NCI-H128 (cell line): ENCODE measurements at regions not wholly inside any gene's neighbourhood (a gene's known extent, or its start where the extent isn't known, plus 50 kb on each side); places are given as distances from the start of the nearest gene placed in this dataset.
"Not testable (repeated sequence)": the region's sequence is repeated elsewhere in the genome, so short reads cannot be mapped to it uniquely, and the experiment has no call there.

Experiments used
- DNase-seq: peaks from one replicate; lab custom pipeline; 2025; ENCODE audit not compliant: unreplicated experiment; lab: John Stamatoyannopoulos, UW

DNA sequence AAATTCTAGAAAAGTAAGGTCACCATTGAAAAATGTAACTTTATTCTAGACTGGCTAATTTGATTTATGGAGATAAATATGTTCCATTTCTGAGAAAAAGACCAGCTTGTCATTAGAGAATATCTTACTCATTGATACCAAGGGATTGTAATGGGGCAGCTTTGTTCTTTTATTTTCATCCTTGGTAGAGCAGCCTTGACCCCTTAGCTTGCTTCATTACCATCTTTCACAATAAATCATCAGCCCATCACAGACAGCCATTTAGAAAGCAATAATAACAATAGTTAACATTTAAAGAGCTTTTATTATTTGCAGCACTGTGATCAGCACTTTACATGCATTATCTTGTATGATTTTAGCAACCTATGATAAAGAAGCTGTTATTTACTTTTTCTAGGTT is 253.6 kb downstream of the C3orf38 start:
- no peak for DNase-seq

DNA sequence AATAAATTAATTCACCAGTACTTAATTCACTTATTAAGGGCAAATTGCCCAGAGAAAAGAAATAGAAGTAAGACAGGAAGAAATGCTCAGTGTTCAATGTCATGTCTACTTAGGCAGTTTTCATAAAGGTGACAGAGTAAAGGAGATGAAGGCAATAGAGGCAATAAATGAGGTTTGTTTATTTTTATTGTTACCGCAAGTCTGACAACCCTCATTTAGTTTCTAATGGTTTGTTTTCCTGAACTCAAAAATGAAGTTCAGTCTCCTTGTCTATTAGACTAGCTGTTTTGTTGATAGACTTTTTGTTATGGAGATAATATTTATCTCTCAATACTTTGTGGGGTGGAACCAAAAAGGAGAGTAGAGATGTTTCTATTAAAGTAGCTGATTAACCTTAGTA is 258.3 kb downstream of the C3orf38 start:
- DNase-seq, result no peak

DNA sequence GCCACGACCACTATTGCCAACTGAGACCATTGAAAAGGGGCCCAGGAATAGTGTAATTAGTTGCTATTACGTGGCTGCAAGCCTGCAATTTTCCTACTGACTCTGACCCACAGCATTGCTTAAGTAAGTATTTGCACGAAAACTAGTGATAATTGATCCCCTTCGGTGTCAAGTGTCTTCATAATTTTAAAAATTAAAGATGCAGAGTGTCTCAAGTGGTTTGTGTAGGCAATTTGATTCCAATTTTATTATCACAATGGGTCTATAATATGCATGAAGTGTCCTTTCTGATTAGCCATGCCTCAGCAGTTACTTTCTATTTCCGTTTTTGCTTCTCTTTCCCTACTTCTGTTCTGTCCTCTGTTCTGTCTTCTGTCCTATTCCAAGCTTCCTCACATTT is 259.2 kb downstream of the C3orf38 start:
- no peak for DNase-seq

DNA sequence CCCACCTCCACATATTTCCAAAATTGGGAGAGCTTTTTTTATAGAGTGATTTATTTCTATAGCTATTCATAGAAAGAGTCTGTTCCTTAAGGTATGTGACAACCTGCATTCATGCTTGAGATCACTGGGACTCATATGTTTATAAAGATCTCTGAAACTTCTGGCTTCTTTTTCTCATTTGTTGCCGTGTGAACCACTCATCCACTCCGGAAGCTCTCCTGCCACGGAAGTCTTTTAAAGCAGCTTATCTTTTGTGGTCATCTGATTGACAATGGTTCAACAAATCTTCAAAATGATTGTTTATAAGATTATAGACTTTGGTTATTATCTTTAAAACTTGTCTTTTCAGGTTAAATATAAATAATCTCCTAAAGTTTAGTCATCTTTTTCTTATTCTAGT is 260.5 kb downstream of the C3orf38 start:
- no peak for DNase-seq

DNA sequence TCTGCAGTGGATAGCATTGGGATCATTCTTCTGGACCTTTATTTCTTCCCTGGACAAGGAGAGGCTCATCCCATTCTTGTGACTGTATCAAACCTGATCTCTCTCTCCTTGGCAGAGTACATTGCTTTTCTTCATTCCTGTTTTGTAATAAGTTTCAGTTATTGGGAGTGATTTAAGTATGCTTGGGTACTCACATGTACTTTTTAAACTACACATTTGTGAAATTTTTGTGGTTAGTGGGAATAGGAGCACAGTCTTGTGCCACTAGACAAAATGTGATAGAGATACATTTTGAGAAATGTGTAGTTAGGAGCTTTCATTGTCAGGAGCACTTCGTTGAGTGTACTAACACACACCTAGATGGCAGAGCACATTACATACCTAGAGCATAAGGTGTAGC is 262.6 kb downstream of the C3orf38 start:
- no peak for DNase-seq

DNA sequence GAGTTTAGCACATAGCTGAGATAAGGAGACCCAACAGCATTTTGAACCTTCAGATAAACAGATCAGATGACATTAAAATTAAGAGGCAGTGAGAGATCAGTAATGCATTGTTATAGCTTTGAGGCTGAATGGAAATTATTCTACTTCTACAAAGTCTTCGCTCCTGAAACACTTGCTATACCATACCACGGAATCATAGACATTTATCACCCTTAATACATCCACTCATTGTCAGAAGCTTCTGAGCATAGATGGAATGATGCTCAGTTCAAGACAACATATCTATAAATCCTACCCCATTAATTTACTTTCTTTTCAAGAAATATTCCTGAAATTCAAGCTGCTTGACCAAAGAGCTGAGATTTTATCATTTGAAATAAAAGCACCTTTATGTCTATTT is 266.7 kb downstream of the C3orf38 start:
- no peak for DNase-seq

DNA sequence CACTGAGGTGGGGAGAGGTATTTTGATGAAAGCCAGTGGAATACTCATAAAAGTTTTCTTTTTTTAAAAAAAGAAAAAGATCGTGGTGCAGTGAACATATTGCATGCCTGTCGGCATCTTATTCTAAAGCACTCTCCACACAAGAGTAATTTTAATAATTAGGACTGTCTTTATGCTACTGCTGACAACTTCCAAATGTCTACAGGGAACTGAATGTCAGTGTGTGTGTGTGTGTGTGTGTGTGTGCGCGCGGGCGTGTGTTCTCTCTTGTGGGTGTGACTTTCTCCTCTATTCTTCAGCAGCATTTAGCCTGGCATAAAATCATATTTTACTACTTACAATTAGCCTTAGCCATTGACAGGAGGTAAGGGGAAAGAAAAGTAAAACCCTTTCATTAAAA is 268.5 kb downstream of the C3orf38 start:
- no peak for DNase-seq

DNA sequence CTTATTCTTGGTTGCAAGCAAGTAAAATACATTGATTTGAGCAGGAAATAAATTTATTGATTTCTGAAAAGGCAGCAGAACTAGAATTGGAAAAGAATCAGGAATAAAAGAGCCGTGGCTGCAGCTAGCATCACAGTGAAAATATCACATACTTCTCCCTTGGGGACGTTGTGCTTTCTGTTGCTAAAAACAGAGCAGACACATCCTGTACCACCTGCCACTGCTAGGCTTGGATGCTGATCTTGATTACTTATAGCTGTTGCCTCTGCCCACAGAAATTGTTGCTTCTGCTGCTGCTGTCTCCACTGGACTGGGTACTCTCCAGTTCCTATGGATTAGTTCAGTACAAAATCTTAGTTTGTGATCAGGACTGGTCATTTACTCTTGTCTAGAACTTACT is 283.8 kb downstream of the C3orf38 start:
- no peak for DNase-seq

DNA sequence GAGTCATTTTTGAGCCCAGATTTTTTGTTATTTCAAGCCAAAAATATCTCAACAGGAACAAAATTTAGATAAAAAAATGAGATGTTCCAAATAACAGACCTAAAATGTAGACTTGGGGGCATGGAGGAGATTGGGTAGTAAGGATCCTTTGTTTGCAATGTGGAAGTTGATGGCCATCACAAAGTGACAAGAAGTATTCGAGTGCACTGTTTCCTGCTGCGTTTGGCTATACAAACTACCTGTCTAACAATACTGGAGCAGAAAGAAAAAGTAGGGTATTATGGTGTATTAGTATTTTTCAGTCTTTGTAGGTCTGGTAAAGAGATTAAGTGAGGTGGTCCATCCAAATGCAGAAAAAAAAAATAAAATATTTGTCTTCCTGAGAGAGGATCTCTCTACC is 284.2 kb downstream of the C3orf38 start:
- no peak for DNase-seq

DNA sequence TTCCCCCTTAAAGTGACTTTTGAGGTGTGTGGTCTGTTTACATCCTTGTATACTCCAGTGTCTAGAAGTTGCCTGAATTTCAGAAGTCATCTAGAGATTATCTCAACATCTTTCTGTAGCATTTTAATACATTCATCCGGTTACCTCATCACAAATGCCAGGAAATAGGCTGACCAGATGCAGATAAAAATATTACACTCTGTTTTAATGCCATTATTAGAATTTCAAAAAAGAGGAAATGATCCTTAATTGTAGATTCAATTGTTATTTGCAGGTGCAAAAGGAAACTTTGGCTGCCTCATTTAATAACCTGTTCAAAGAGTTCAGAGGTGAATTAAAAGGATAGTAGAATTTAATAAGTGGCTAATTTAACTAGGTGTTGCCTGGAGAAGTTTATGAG is 290.9 kb downstream of the C3orf38 start:
- DNase-seq, result no peak

DNA sequence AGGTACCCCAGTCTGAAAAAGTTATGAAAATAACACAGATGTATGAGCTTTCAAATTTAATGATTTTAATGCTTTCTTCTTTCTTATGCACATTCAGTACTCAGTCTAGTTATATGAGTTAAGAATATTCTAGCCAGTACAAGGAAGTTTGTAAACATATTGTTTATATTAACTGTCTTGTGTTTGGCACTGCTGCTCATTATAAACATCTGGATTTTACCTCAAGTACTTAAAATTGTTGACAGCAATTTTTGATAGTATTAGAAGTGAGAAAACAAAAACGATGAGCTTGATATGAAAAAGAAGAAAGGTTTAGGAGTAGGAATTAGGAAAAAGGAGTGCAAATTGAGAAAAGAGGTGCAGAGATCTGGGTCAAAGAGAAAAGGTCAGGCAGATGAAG is 293.3 kb downstream of the C3orf38 start:
- no peak for DNase-seq

DNA sequence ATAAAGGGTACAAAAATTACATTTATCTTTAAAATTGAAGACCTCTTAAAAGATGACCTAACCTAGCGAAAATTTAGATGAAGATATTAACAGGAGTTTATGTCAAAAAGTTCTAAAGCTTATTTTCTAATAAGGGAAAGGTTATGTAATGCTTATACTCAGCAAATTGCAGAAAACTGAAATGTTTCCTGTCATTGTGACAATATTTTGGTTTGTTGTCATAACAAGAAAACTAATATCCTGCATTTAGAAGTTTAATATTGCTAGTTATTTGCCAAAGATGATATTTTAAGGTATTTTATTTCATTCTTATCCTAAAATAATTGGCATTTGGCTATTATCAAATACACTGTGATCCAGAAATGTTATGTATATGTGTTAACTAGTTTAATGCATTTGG is 294.5 kb downstream of the C3orf38 start:
- DNase-seq, result no peak

DNA sequence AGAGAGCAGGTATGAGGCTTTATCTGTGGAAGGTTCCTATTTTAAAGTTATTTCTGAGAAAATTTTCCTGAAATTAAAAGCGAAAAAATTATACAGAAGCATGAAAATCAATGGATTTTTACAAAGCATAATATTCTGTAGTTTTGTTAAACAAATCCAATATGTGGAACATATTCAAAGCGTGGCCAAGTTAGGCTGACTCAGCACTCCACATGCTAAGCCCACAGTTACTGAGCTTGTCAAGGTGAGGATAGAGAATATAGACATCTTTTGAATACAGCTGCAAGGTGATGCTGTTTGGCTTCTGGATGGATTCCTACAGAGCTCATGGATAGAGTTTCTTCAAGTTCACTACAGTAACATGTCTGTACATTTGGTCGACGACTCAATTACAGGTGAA is 302.5 kb downstream of the C3orf38 start:
- no peak for DNase-seq

DNA sequence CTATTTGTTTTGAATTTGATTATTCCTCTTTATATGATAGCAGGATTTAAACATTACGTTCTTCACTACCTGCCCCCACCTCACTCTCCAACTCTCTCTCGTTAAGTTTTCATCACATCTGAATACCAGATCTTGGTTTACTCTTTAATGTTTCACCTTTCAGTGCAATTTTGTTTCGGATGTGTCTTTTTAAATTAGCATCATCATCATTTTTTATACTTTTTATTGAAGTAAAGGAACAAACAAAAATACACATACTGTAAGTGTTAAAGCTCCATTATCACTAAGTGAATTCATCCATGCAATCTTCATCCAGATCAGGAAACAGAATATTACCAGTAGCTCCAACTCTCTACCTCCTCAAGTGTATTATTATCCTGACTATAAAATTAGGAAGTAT is 310.6 kb downstream of the C3orf38 start:
- DNase-seq, result no peak

DNA sequence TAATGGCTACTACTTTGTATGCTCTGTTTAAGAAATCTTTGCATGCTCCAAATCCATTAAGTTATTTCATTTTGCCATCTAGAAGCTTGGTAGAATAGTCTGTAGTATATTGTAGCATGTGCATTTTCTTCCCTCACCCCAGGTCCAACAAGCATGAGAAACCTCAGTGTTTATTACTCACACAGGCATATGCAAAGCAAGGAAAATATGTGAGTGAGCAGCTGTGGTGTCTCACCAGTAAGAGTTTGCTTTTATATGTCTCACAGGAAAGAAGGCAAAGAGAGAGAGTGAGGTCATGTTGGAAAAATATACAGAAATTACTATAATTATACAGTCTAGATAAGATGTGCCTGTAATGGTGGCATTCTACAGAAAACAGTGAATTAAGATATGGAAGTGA is 312.5 kb downstream of the C3orf38 start:
- no peak for DNase-seq

DNA sequence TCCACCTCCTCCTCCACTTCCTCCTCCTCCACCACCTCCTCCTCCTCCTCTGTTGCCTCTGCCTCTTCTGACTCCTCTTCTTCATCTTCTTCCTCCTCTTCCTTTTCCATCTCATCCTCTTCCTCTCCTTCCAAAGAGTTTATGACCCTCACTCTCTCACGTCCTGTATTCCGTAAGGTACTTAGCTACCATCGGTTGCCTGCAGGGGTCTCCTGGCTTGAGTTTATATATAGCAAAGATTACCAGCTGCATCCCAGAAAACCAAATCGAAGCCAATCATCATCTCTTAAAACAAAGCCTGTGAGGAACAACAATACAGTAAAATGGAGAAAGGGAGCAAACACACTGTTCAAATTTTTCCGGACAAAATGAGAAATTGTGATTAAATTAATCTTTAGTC is 317.4 kb downstream of the C3orf38 start:
- no peak for DNase-seq

DNA sequence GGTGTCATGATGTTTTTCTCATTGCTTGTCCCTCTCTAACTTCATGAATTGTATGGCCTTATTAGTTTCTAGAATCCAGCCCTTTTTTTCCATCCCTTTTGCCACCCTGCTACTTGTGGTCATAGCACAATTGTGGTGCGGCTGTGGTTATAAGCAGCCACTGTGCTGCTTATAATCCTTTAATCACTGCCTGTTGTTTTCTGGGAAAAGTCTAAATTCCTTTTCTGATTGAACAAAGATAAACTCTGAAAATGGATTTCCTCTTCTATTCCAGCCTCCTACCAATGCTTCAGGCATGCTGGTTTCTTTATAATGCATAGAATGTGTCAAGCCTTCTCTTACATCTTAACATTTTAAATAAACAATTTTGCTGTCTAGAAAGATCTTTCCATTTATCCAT is 319.5 kb downstream of the C3orf38 start:
- DNase-seq, result no peak

DNA sequence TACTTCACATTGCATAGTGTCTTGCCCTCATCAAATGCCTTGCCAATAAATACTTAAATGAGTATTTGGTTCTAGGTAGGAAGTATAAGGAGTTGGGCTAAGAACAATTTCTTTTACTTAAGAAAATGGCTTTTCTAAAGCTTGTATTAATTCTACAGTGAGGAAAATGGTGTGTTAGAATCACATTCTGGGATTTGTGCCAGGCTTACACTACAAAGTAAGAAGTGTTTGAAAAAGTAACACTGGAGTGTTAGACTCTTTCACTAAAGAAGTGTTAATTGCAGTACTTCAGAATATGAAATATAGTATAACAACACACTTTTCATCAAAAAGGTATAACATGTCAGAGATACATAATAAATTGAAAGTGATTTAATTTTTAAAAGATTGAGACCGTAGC is 328.7 kb downstream of the C3orf38 start:
- DNase-seq, result no peak

DNA sequence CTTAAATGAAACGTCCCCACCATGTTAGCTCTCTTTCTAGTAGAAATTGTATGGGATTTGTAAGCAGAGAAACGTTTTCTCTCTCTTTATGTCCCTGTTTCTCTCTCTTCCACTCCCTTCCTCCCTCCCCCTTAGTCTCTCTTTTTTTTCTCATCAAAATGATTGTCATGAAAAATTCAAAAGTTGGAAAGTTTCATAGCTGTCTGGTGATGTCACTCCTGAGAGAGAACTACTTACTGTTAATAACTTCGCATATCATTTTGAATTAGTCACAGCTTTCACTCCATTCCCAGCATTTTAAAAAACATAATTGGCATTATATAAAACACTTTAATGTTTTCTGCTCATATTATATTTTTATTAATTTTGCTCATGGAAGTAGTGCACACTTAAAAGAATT is 331.1 kb downstream of the C3orf38 start:
- DNase-seq, result no peak

DNA sequence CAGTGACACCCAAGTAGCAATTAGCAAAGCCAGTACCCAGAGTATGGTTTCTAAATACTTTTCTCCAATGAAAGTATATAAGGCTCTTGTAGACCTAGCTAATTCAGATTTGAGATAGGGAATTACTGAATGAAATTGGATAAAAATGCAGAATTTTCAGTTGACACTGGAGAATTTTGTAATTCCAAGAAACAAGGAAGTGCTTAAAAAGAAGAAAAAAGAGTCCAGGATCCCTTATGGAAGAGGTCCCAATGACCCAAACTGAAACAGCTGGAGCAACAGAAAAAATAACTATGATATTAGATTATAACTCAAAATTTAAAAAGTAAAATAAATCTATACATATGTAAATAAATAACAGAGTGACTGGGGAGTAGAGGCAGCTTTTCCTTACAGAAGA is 335.2 kb downstream of the C3orf38 start:
- no peak for DNase-seq

DNA sequence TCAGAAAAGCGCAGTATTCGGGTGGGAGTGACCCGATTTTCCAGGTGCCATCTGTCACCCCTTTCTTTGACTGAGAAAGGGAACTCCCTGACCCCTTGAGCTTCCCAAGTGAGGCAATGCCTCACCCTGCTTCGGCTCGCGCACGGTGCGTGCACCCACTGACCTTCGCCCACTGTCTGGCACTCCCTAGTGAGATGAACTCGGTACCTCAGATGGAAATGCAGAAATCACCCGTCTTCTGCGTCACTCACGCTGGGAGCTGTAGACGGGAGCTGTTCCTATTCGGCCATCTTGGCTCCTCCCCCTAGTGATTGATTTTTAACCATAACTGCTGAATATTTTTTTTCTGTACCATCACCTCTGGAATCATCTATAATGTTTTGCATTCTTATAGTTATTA is 359.1 kb downstream of the C3orf38 start:
- not testable (repeated sequence) for DNase-seq

DNA sequence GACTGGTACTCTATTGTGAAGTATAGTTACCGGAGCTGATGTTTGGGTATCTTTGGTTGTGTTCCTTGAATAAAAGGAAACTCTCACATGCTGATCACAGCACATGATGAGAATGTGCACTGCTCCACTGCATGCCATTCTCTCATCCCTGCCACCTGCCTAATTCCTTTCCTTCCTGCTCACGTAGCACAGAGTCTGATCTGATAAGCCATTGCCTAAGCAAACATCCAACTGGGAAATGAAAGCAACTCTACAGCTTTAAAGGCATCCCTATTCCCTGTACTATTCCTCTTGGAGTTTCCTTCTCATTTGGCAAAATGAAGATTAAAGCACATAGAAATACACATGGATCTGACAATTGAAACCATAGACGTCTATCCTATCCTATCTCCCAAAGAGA is 359.8 kb downstream of the C3orf38 start:
- DNase-seq, result no peak

DNA sequence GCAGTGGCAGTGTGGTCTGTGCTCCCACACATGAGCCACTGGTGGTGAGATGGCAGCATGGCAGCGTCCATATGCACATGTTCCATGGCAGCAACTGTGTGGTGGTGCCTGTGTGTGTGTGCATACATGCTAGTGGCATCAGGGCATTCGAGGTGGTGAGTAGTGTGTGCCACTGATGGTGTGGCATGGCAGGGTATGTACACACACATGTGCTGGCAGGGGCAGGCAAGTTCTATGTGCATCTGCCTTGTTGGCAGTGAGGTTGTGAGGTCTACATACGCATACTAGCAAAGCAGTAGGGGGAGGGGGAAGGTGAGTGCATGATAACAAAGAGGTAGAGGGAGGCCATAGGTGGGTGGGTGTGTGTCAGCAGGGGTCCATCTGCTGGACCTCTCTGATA is 378.7 kb downstream of the C3orf38 start:
- no peak for DNase-seq

DNA sequence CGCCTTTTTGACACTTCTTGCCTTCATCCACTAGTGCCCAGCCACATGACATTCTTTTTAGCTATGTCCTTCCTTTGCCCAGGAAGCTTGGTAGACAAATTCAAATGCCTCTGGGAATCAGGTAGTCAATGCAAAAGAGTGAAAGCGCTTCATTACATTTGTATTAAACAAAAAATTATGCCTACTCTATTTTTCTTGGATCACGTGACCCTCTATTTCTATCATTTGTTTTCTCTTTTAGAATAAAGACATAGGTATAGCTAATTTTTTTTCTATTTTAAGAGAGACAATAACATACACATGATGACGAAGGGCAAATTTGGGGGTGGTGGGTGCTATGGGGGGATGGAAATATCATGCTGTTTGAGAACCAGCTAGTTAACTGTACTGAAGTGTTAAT is 384.8 kb downstream of the C3orf38 start:
- no peak for DNase-seq
